NCI-H2107 treated with DMSO at 0.1 percent for 48 hours (cell line): ENCODE measurements at regions not wholly inside any gene's neighbourhood (a gene's known extent, or its start where the extent isn't known, plus 50 kb on each side); places are given as distances from the start of the nearest gene placed in this dataset.
A peak's percentile ranks its signal among the peaks of the same experiment; 100 is the strongest.

Experiments used
- DNase-seq: peaks from one replicate; lab custom pipeline; 2025; ENCODE audit not compliant: unreplicated experiment; lab: John Stamatoyannopoulos, UW

DNA sequence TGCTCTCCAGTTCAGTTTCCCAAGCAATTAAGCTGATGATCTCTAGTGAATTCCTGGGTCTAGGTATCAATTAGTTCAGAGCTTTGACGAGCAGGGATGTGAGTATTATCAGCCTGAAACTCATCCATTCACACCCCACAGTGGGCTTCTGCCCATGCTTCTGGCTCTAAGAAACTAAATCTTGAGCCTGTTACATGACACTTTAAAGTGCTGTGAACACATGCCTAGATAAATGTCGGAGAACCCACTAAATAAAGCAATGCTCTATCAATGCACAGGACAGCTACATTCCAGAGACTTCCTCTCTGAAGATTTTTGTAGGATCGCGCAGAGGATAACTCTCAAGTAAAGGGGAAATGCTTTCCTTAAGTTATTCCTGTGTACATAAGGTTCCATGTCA lies 356.5 kb upstream of the TNP1 start:
- DNase-seq = no peak

DNA sequence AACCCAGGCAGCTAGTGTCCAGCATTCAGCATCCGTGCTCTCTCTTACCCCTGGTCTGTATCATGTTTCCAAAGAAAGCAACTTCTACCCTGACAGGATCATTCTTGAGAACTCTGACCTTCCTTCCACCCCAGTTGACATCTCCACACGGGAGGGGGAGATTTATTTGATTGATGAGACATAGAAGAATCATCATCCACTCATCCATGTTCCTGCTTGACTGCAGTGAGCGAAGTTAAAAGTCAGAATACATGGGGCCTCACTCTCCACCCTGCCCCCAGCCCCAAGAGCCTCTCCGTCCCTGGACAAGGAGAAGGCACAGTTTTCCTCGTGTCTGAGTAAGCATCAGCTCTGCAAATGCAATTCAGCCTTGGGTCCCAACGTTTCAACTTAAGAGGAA lies 356.0 kb upstream of the TNP1 start:
- DNase-seq = no peak

DNA sequence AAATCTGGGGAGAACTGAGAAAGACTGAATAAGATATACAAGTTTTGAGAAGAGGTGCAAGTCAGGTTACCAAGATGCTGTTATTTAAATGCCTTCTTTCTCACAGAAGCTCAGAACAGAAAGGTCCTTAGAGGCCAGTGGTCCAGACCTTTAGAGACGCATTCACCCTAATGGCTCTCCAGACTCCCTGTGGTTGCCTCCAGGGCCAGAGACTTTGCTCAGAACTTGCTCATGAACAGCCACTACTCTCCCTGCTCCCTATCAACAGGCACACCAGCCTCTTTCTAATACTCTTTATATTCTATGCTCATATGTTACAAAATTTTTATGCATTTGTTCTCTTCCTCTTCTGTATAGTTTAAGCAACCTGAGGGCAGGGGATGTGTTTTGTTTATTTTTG lies 349.0 kb upstream of the TNP1 start:
- DNase-seq = no peak

DNA sequence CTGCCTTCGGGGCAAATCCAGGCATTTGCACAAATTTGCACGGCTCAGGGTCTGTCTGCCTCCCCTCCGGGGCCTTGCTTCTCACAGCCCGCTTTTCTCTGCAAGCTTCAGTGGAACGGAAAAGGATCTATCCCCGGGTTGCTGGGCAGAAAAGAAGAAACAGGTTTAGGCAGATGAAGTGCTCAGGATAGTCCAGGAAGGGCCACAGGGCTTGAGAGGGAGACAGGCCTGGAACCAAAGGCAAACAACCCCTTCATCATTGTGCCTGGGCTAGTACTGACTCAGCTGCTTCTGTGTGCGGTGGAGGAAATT lies 347.8 kb upstream of the TNP1 start:
- no peak for DNase-seq

DNA sequence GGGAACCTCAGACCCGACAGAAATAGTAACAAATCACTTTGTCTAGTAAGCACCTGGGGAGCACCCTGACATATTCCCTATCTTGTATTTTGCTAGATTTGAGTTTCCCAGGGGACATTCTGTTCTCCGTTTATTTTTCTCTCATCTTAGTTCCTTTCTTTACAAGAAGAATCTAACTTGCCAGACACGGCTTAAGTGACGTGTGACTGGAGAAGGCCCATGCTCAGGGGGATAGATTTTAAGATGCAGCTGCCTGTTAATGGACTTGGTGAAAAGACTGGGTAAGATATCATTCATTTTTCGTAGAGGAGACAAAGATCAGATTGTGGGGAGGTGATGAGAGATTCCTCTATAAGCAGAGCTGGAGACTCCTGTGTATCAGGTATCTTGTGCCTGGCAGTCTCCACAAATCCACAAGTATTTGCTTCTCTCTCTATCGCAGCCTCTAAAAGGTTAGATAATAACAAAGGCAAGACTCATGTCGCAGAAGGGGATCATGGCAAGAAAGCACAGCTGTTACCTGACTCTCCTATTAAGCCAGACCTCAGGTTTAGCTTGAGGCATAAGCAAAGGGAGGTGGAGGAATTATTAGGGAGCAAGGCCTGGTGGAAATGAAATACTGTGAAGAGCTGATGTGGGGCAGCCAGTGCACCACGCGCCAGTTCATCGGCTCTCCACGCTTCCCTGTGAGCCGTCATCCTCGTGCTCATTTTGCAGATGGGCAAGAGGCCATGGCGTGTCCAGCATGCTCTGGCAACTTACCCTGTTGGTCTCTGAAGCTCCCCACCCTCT lies 347.2 kb upstream of the TNP1 start:
- DNase-seq = peak; percentile 3

DNA sequence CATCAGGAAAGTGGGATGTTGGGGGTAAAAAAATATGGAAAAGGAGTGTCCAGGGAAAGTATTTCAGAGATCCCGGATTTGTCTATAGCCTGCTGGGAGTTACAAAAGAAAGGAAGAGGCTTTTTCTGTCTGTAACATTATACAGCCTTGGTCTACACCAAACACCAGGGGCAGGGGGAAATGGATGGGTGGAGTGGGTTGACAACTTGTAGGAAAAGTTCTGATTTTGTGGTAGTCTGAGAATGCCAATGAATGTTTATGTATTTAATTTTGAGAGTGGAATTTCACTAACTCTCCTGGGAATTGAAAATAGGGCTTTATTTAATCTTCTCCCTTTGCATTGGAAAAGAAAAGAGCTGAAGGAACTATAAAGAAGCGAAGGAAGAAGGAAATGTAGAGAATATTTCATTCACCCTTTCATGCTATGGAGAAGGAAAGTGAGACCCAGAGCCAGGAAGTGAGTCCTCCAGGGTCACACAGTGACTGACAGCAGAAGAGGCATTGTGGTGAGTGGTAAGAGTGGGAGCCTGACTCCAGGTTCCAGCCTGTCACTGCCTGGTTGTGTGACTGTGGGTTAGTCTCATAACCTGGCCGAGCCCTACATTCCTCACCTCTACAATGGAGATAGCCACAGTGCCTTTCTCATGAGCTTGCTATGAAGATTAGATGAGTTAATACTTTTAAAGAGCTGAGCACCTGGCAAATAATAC lies 346.3 kb upstream of the TNP1 start:
- no peak for DNase-seq

DNA sequence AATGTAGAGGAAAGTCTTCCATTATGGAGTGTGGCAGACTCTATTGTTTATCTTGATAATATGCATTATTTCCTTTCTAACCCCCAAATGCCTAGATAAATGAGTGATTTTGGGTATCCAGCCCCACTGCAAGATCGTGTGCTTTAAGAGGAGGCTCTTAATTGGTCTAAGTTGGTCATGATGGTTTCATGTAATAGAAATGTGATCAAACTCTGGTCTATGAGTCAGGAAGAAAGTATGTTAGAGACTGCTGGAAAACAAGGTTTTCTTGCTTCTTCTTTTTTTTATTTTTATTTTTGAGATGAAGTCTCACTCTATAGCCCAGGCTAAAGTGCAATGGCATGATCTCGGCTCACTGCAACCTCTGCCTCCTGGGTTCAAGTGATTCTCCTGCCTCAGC lies 344.5 kb upstream of the TNP1 start:
- DNase-seq = no peak

DNA sequence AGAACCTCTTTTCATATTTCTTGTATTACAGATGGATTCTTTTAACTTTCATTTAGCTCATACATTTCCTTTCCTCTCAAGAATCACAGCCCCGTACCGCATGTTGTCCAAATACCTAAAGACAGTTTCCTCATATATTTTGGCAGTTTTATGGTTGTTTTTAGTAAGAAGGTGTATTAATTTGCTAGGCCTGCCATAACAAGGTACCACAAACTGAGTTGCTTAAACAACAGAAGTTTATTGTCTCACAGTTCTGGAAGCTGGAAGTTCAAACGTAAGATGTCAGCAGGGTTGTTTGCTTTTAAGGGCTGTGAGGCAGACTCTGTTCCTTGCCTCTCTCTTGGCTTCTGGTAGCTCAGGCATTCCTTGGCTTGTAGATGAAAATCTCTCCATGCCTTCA lies 343.2 kb upstream of the TNP1 start:
- no peak for DNase-seq

DNA sequence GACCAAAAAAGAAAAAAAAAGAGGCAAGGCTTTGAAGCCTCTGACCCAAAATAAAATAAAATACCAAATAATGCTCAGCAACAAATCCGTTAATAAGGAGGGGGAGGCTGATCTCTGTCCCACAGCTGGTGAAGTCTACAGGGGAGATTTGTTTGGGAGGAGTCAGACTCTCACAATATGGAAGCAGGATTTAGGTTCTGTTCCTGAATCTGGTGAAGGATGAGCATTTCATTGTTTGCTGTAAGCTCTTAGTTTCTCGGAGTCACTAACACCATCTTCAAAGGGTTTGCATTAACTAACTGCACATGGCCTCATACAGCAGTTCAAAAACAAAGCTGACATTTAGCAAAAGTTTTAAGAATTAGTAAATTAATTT lies 339.4 kb upstream of the TNP1 start:
- no peak for DNase-seq

DNA sequence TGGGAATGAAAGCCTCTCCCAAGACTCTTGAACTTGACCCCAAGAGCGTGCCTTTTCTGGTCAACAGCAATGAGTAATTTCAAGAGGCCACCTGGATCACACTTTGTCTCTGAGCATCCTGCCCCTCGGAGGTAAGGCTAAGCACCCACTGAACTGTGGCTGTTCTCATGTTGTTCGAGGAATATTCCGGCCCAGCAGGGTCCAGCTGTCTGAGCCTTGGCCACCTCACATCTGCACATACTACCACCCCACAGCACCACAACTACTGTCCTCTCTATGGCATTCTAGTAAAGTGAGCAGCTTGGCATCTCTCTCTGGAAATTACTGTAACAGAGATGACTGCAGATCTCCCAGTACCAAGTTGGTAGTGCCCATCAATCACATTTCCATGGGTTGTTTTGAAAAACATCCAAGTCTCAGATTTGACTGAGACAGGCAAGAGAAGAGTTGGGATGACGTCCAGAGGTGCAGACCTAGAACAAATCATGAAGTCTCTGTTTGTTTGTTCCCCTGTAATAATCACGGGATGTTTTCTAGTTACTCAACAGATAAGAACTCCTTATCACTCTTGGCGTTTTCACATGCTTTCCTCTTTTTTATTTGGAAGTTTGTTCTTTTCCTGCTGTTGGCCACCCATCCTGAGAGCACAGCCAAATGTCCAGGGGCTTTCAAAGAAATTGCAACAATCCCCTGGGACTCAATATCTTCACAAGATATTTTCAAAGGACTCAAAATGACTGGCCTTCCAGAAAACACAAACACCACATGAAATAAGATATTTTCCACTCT lies 336.0 kb upstream of the TNP1 start:
- DNase-seq = no peak

DNA sequence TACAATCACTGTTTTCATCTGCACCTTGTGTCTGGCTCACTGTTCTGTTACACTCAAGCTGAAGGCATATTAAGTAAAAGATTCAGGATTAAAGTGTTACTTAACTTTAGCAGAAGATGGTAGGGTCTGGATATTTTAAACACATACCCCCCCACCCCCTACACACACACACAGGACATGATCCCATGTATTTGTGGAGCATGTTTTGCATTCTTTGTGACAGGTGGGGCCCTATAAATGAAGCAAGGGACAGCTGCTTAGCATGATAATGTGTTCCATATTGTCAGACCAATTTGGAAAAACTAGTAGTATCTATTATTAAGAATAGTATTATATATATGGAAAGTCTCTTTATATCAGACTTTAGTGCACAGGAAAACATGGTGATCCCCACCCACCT lies 335.2 kb upstream of the TNP1 start:
- DNase-seq = no peak

DNA sequence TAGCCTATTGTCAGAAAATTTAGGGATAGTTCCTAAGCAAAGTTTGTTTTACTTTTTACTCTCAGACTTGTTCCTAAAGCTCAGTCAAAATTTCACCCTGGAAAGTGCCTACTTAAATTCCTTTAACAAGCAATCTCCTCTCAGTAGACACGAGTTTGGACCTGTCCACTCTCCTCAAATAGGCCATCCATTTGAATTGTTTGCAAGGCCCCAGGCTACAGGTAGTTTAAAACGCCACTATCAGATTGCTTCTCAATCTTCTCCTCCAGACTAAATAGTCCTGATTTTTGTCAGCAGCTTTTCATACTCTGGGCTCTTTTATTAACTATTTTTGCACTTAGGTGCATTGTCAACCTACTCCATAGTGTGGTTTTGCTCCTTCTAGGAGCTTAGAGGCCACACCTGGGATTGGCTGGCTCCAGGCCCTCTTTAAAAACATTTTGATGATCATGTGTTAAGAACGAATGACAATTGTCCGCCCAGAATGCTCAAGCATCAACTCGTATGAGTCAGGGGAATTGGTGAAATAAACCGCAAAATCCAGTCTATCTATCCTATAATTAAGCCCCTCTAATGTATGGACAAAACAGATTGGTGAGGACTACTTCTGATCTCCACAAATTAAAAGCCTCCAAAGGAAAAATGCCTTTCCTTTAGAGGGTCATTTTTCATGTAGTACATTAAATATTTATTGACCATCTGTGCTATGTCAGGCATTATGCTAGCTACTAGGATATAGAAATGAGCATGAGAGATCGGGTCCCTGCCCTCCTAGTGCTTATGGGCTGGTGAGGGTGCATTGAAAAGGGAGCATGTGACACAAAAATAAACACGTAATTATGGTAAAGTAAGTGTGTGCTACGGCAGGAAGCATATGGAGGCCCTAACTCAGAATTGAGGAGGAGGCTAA lies 333.8 kb upstream of the TNP1 start:
- DNase-seq = no peak

DNA sequence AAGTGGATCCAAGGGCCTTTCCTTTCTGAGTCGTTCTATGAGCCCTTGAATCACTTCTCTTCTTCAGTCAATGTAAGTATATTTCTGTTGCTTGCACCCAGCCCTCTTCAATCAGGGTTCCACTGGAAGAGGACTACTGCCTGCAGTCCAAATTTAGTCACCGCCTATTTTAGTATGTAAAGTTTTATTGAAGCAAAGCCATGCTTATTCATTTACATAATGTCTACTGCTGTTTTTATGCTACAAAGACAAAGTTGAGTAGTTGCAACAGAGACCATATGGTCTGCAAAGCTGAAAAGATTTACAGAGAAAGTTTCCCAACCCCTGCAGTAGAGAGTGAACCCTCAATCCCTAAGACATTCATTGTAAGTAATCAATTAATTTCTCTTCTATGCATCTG lies 332.5 kb upstream of the TNP1 start:
- no peak for DNase-seq

DNA sequence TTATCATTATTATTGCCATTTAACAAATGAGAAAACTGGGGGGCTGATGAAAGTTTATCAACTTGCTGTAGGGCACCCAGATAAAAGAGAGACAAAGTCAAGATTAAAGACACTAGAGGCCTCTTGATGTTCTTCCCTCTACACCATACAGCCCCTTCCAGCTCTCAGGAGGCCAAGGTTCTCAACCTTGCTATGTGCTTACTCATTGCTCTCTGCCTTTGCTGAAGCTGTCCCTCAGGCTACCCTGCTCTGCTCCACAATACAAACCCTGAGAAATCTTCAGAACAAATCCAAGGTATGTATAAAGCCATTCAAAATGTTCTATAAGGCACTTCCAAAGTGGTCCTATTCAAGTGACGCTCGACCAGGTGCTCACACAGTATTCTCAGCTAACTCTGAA lies 329.9 kb upstream of the TNP1 start:
- DNase-seq = no peak

DNA sequence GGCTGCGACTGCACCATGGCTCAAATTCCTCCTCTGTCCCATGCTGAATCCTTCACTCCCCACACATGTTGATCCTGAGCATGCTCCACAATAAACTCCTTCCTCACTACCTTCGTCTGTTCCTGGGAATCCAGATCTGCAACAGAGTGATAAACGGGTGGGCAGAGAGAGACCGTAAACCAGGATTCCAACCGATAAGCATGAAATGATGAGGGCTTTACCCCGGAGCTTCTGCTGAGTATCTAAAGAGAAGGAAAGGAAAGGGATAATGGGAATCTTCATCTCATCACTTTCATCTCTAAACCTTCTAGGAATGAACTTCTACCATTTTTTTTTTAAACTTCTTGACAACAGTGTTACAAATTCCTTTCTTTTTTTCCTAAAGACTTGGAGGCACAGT lies 329.3 kb upstream of the TNP1 start:
- no peak for DNase-seq

DNA sequence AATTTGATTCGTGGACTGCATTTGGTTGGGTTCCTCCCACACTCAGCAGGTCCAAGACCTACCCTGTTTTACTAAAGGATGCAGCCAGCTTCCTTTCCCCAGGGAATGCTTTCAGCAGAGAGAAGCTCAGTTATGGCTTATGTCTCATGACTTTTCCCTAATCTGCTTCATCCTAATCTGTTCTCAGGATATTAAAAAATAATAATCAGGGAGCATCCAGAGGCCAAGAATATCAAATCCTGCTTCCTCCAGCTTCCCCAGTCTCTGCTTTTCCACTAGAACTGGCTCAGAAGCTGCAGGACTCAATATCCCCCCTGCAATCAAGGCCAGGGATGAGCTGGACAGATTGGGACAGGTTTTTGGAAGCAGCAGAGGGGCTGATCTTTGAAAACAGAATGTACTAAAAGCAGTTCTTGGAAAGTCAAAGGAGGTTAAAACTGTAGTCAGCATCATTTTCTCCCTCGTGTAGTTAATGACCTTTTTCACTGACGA lies 326.9 kb upstream of the TNP1 start:
- no peak for DNase-seq

DNA sequence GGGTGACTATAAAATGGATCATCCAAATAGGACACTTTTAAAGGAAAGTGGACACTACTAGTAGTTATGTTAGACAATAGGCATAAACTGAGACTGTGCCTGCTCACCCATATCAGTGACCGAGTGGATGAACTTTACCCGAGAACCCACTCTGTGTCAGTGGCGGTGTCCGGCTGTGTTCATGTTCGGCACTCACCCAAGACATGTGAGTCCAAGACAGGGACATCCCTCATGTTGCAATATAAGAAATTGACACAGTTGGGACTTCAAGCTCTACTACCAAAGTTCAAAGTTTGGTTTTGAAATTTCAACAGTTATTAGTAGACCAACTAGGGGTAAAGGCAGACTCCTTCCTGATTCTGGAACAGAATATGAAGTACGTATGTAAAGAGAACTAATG lies 326.3 kb upstream of the TNP1 start:
- DNase-seq = no peak

DNA sequence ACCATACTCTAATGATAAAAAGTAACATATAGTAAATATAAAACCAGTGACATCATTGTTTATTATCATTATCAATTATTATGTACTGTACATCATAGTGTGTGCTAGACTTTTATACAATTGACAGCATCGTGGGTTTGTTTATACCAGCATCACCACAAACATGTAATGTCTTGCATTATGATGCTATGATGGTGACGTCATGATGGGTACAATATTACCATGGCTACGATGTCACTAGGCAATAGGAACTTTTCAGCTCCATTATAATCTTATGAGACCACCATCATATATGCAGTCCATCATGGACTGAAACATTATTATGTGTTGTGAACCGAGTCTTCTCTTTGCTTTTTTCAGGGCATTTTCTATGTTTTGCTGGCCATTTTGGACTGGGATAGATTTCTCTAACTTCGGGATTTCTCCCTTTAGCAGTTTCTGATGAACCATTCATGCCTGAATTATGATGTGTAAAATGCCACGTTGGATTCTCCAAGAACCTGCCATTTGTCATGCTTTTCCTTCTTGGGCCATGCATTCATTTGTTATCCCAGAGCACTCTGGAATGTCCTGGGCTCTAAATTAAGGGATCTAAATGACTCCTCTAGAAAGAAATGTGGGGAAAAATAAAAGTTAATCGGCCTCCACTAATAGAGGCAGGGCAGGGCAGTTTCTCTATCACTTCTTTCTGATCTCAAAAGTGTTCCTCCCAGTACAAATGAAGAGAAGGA lies 325.6 kb upstream of the TNP1 start:
- DNase-seq = no peak

DNA sequence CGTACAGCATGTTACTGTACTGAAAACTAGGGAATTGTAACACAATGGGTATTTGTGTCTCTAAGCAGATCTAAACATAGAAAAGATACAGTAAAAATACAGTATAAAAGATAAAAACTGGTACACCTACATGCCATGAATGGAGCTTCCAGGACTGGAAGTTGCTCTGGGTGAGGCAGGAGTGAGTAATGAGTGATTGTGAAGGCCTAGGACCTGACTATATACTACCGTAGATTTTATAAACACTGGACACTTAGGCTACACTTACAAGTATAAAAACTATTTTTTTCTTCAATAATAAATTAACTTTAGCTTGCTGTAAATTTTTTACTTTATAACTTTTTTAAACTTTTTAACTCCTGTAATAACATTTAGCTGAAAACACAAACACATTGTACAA lies 324.4 kb upstream of the TNP1 start:
- DNase-seq = no peak

DNA sequence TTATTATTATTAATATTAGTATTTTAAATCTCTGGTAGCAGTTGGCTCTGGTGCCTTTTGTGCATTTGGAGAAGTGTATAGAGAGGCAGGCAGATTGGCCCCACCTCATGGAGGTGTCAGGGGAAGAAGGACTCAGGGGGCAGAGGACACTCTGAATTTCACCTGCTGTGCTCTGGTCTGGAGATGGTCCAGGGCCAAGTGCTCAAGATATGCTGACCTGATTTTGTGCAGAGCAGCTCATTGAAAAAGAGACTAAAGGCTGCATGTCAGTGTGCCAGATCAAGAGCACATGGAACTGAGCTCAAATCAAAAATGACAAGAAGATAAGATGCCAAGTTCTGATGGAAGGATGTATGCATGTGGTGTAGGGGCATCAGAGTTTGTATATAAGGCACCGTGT lies 323.6 kb upstream of the TNP1 start:
- no peak for DNase-seq
